Left lobe of liver (tissue), 2 donors: ENCODE measurements at regions not wholly inside any gene's neighbourhood (a gene's known extent, or its start where the extent isn't known, plus 50 kb on each side); places are given as distances from the start of the nearest gene placed in this dataset.
"Not testable (repeated sequence)": the region's sequence is repeated elsewhere in the genome, so short reads cannot be mapped to it uniquely, and the experiment has no call there.

Experiments used
- ATAC-seq: fragments of 200-7000 bp; cut with Tn5 transposase; one replicate; pipeline ENCODE4 v1.9.1; 2020; ENCODE audit warnings: mild to moderate bottlenecking, moderate library complexity
- DNase-seq: peaks from one replicate; pipeline ENCODE4 v3.0.0-alpha.2; 2020; ENCODE audit warnings: low spot score
- donor health status: DM: no; HTN: no; CAD: no; lungs with moderate emphysema.
- donor health status: DM: no; HTN: yes; CAD: no.

- DNase-seq (no peak), ATAC-seq (no peak)
Measured at GRCh38 chr3:184440151-184440550, 60.3 kb downstream of the CHRD start.

- no peak for ATAC-seq
- no peak for DNase-seq
Measured at GRCh38 chr3:184441202-184441900, 61.5 kb downstream of the CHRD start.

- DNase-seq, result no peak
Measured at GRCh38 chr3:184443364-184443763, 63.5 kb downstream of the CHRD start.

GRCh38 chr3:184443831-184444230, 64.0 kb downstream of the CHRD start:
- no peak for DNase-seq
- no peak for ATAC-seq

More at GRCh38 chr3:184443364-184443763, 63.5 kb downstream of the CHRD start:
- no peak for ATAC-seq

- ATAC-seq, result no peak
- DNase-seq, result no peak
Measured at GRCh38 chr3:184448321-184449160, 68.7 kb downstream of the CHRD start.

GRCh38 chr3:184449161-184449515, 69.3 kb downstream of the CHRD start:
- ATAC-seq (no peak), DNase-seq (no peak)

GRCh38 chr3:184450547-184450946, 70.7 kb downstream of the CHRD start:
- no peak for DNase-seq

GRCh38 chr3:184453296-184453695, 73.4 kb downstream of the CHRD start:
- DNase-seq (no peak), ATAC-seq (no peak)

More at GRCh38 chr3:184450547-184450946, 70.7 kb downstream of the CHRD start:
- no peak for ATAC-seq

GRCh38 chr3:184455991-184456390, 76.1 kb downstream of the CHRD start:
- ATAC-seq (no peak), DNase-seq (no peak)

- DNase-seq (no peak), ATAC-seq (no peak)
Measured at GRCh38 chr3:184456476-184456875, 76.6 kb downstream of the CHRD start.

- DNase-seq (no peak), ATAC-seq (no peak)
Measured at GRCh38 chr3:184457329-184457728, 77.5 kb downstream of the CHRD start.

- ATAC-seq, DNase-seq: not testable (repeated sequence)
Measured at GRCh38 chr3:184457784-184458377, 78.0 kb downstream of the CHRD start.

- no peak for DNase-seq
Measured at GRCh38 chr3:184459355-184459754, 79.5 kb downstream of the CHRD start.

GRCh38 chr3:184460276-184460675, 80.4 kb downstream of the CHRD start:
- no peak for DNase-seq
- ATAC-seq, result no peak

More at GRCh38 chr3:184459355-184459754, 79.5 kb downstream of the CHRD start:
- no peak for ATAC-seq

GRCh38 chr3:184461219-184461618, 81.4 kb downstream of the CHRD start:
- no peak for DNase-seq
- ATAC-seq, result no peak

- DNase-seq (no peak), ATAC-seq (no peak)
Measured at GRCh38 chr3:184465883-184466412, 86.1 kb downstream of the CHRD start.

GRCh38 chr3:184466413-184466960, 86.6 kb downstream of the CHRD start:
- no peak for DNase-seq

GRCh38 chr3:184467171-184467570, 87.3 kb downstream of the CHRD start:
- DNase-seq (peak; percentile 27), ATAC-seq (no peak)

More at GRCh38 chr3:184466413-184466960, 86.6 kb downstream of the CHRD start:
- ATAC-seq, result peak; percentile 53

GRCh38 chr3:184470551-184470950, 90.7 kb downstream of the CHRD start:
- ATAC-seq (no peak), DNase-seq (peak; percentile 15)

GRCh38 chr3:184471439-184471838, 90.1 kb upstream of the EPHB3 start:
- no peak for ATAC-seq

More at GRCh38 chr3:184471439-184471838, 90.1 kb upstream of the EPHB3 start:
- peak; percentile 4 for DNase-seq
